OCI-LY7 (cell line): ENCODE measurements at regions not wholly inside any gene's neighbourhood (a gene's known extent, or its start where the extent isn't known, plus 50 kb on each side); places are given as distances from the start of the nearest gene placed in this dataset.

Experiments
- EZH2phosphoT487 ChIP-seq: fragments of 200-600 bp; sonication (generic); IDR thresholded peaks from 2 replicates; pipeline ENCODE4 v1.6.1; 2018; ENCODE audit warnings: low read depth, borderline replicate concordance, mild to moderate bottlenecking, mixed run types, antibody characterized with exemption, low read length, moderate library complexity, mixed read lengths
- TF ChIP-seq, protein P1 (sequence below): fragments of 200-600 bp; sonication (generic); conservative IDR thresholded peaks from 2 replicates; pipeline ENCODE4 v1.5.1; 2014; ENCODE audit warnings: mild to moderate bottlenecking, antibody characterized with exemption, low read length, moderate library complexity, mixed read lengths

DNA sequence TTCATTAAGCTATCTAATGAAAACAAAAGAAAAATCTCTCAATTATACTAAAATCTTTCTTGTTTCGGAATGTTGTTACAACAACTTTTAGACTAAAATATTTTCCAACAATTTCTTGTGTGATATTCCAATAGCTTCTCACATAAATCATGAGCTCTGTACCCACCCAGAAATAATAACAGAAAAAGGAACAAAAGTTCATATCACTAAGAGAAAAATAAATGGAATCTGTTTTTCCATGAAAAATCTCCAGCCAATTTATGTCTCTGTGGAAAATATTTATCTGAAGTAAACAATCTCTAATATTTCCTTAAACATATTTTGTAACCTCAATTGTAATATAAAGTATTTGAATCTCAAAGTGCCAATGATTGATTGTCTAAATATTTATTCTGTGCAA lies 628.6 kb upstream of the ANKRD30A start:
- TF ChIP-seq, protein P1, sequence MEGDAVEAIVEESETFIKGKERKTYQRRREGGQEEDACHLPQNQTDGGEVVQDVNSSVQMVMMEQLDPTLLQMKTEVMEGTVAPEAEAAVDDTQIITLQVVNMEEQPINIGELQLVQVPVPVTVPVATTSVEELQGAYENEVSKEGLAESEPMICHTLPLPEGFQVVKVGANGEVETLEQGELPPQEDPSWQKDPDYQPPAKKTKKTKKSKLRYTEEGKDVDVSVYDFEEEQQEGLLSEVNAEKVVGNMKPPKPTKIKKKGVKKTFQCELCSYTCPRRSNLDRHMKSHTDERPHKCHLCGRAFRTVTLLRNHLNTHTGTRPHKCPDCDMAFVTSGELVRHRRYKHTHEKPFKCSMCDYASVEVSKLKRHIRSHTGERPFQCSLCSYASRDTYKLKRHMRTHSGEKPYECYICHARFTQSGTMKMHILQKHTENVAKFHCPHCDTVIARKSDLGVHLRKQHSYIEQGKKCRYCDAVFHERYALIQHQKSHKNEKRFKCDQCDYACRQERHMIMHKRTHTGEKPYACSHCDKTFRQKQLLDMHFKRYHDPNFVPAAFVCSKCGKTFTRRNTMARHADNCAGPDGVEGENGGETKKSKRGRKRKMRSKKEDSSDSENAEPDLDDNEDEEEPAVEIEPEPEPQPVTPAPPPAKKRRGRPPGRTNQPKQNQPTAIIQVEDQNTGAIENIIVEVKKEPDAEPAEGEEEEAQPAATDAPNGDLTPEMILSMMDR = no peak
- TF ChIP-seq EZH2phosphoT487 = no peak
